GM18519 (cell line): ENCODE measurements at regions not wholly inside any gene's neighbourhood (a gene's known extent, or its start where the extent isn't known, plus 50 kb on each side); places are given as distances from the start of the nearest gene placed in this dataset.
A peak's percentile ranks its signal among the peaks of the same experiment; 100 is the strongest.
"Not testable (repeated sequence)": the region's sequence is repeated elsewhere in the genome, so short reads cannot be mapped to it uniquely, and the experiment has no call there.

Experiments used
- ATAC-seq: cut with Tn5 transposase; IDR thresholded peaks from one replicate; pipeline ENCODE4 v1.9.1; 2021; ENCODE audit warnings: mild to moderate bottlenecking, moderate library complexity; ENCODE audit not compliant: unreplicated experiment, low FRiP score

- no peak for ATAC-seq
Observed at GRCh38 chr4:109378511-109378910, 55.1 kb upstream of the SEC24B start.

GRCh38 chr4:109378076-109378475 lies 55.5 kb upstream of the SEC24B start:
- ATAC-seq: no peak

- ATAC-seq: no peak
Observed at GRCh38 chr4:109375778-109376414, 57.7 kb upstream of the SEC24B start.

GRCh38 chr4:109368661-109369060 lies 65.0 kb upstream of the SEC24B start:
- no peak for ATAC-seq

GRCh38 chr4:109365939-109366338 lies 63.5 kb upstream of the COL25A1 start:
- ATAC-seq: no peak

GRCh38 chr4:109365297-109365696 lies 62.8 kb upstream of the COL25A1 start:
- ATAC-seq: not testable (repeated sequence)

- peak; percentile 50 for ATAC-seq
Observed at GRCh38 chr4:109359040-109359646, 56.7 kb upstream of the COL25A1 start.

GRCh38 chr4:109355835-109356234 lies 53.4 kb upstream of the COL25A1 start:
- no peak for ATAC-seq

- no peak for ATAC-seq
Observed at GRCh38 chr4:109352941-109353340, 50.5 kb upstream of the COL25A1 start.
